ENCODE measurements at regions not wholly inside any gene's neighbourhood (a gene's known extent, or its start where the extent isn't known, plus 50 kb on each side); places are given as distances from the start of the nearest gene placed in this dataset.
A peak's percentile ranks its signal among the peaks of the same experiment; 100 is the strongest.

DNA sequence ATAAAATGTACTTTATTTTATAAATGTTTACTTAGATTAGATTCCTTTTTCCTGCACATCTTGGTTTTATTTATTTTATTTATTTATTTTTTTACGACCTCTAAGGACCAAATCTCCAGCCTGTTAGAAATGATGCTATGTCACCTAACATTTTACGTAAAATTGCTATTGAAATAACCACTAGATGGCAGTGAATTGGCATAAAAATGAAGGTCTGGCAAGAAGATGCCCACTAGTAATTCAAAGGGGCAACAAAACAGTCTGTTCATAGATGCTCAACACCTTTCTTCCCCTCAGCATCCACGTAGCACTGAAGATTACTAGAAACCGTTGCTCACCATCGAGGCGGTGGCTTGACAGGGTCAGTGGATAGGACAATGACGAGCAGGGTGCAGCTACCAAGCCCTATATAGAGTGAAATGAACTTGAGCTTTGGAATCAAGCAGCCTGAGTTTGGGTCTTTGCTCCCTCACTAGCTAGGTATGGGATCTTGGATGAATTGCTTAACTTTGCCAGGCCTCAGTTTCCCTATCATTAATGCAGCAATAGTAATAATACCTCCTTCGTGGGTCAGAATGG lies 128.7 kb upstream of the L3MBTL4 start:
- Histone ChIP-seq H2AK5ac (ENCODE audit: low read depth, low read length) (no peak overlapping the region), H2BK12ac (ENCODE audit: low read depth, low read length) (no peak overlapping the region), H4K5ac (ENCODE audit: insufficient read length, low read depth, low read length) (no peak overlapping the region), H3K79me1 (ENCODE audit: low read depth, low read length) (no peaks in the 10 kb centered on the region), H3K4me2 (ENCODE audit: insufficient read depth in 1 of 2, low read depth in 2 of 2, low read length in 2 of 2) (no peak overlapping the region), H3K18ac (ENCODE audit: extremely low read depth, low read length) (no peak overlapping the region), H3K23me2 (ENCODE audit: low read depth, low read length) (no peaks in the 10 kb centered on the region), H3K36me3 (ENCODE audit: control insufficient read depth in 2 of 4, insufficient read depth in 4 of 4, low read length in 3 of 4) (no peaks in the 10 kb centered on the region), H4K8ac (ENCODE audit: extremely low read depth, insufficient read depth, low read length) (no peak overlapping the region; the same call in 1 of the 2 replicates), H3K14ac (ENCODE audit: insufficient read length) (no peak overlapping the region), H2BK20ac (ENCODE audit: low read length) (0 out of 2 replicates have a peak overlapping the region, but pooled peaks have one; percentile 11), H3K56ac (replicated peaks; ENCODE audit: insufficient read length, low read depth, low read length) (no peak overlapping the region), H4K91ac (replicated peaks; ENCODE audit: insufficient read length, low read length) (no peak overlapping the region), H3K79me2 (ENCODE audit: control insufficient read depth in 1 of 2, insufficient read depth in 2 of 2, low read length in 2 of 2) (no peaks in the 10 kb centered on the region), H4K20me1 (replicated peaks in 1 of 2; ENCODE audit: control insufficient read depth in 1 of 2, insufficient read depth in 2 of 2, low read length in 2 of 2) (no peaks in the 10 kb centered on the region), H3K9ac (replicated peaks in 1 of 4; ENCODE audit: extremely low read depth in 1 of 4, low read depth in 3 of 4, low read length in 3 of 4) (no peak overlapping the region), H3K23ac (ENCODE audit: insufficient read length) (no peak overlapping the region), H2AFZ (ENCODE audit: low read length) (0 out of 2 replicates have a peak overlapping the region, but pooled peaks have one; percentile 47), H3K9me3 (ENCODE audit: insufficient read depth in 2 of 2, low read depth in 1 of 2, low read length in 1 of 2) (no peaks in the 10 kb centered on the region), H3K27ac (ENCODE audit: low read depth, low read length) (no peak overlapping the region), H2BK120ac (replicated peaks; ENCODE audit: low read depth, low read length) (no peak overlapping the region), H3K4me3 (ENCODE audit: extremely low read depth in 1 of 4, insufficient read depth in 2 of 4, low read depth in 3 of 4, low read length in 4 of 4) (no peak overlapping the region), H2BK5ac (ENCODE audit: low read depth, low read length) (no peak overlapping the region), H3K27me3 (replicated peaks in 1 of 4; ENCODE audit: control insufficient read depth in 3 of 4, extremely low read depth in 1 of 4, insufficient read depth in 3 of 4, low read length in 3 of 4) (no peaks in the 10 kb centered on the region), H2BK15ac (ENCODE audit: low read length) (no peak overlapping the region), H3K4me1 (replicated peaks in 1 of 4; ENCODE audit: control insufficient read depth in 3 of 4, insufficient read depth in 4 of 4, low read length in 3 of 4) (peaks cover 0 to 3% (median 1%) of the 10 kb centered on the region in 4 experiments; a peak in 1 of 7 replicates), H3K4ac (replicated peaks; ENCODE audit: insufficient read length, low read depth, low read length) (peak overlapping the region; percentile 45)
- FAIRE-seq = peak; percentile 84
- 62% methylated on average over 8 of the region's 8 CpGs; no CpG with 5 or more reads in 1 of the 2 experiments for WGBS, 2 experiments (ENCODE audit: extremely low coverage in 1 of 2, insufficient coverage in 1 of 2, insufficient read length in 1 of 2, insufficient replicate concordance in 2 of 2, low coverage in 1 of 2, low lambda C conversion rate in 2 of 2, missing lambda C conversion rate in 1 of 2)
- ChIA-PET POLR2A (ENCODE audit: partially characterized antibody) (no interaction called here), CTCF (ENCODE audit: partially characterized antibody) (interaction anchor here (0.7 to 4.4 kb wide), 25 partner anchors 8 to 364 kb away, joined by 3 to 73 read pairs (median 3); no protein-coding TSS in a partner anchor)
- TF ChIP-seq CEBPB (IDR thresholded peaks at IDR 0.05; ENCODE audit: low read depth, low read length) (no peak), CHD1 (IDR thresholded peaks at IDR 0.05; ENCODE audit: low read depth, low read length) (no peak), GABPA (IDR thresholded peaks at IDR 0.05; ENCODE audit: borderline replicate concordance, insufficient read depth, low read length) (no peak), BACH1 (IDR thresholded peaks at IDR 0.05; ENCODE audit: low read length) (peak; percentile 29; the same call in 1 of the 2 replicates), TBP (IDR thresholded peaks at IDR 0.05; ENCODE audit: low read depth, low read length) (no peak), EZH2 (IDR thresholded peaks at IDR 0.05; ENCODE audit: low read depth, low read length, severe bottlenecking) (no peak), RAD21 (IDR thresholded peaks at IDR 0.05 in 1 of 2, conservative IDR thresholded peaks at IDR 0.05 in 1 of 2; ENCODE audit: low read depth in 2 of 2, low read length in 2 of 2) (peak; percentile 80 to 83), RFX5 (IDR thresholded peaks at IDR 0.05; ENCODE audit: borderline replicate concordance, low read depth, low read length) (no peak)
- TF ChIP-seq, protein P1, sequence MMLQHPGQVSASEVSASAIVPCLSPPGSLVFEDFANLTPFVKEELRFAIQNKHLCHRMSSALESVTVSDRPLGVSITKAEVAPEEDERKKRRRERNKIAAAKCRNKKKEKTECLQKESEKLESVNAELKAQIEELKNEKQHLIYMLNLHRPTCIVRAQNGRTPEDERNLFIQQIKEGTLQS (IDR thresholded peaks at IDR 0.05; ENCODE audit: insufficient read depth, low read depth, low read length) = no peak
- TF ChIP-seq, protein P2, sequence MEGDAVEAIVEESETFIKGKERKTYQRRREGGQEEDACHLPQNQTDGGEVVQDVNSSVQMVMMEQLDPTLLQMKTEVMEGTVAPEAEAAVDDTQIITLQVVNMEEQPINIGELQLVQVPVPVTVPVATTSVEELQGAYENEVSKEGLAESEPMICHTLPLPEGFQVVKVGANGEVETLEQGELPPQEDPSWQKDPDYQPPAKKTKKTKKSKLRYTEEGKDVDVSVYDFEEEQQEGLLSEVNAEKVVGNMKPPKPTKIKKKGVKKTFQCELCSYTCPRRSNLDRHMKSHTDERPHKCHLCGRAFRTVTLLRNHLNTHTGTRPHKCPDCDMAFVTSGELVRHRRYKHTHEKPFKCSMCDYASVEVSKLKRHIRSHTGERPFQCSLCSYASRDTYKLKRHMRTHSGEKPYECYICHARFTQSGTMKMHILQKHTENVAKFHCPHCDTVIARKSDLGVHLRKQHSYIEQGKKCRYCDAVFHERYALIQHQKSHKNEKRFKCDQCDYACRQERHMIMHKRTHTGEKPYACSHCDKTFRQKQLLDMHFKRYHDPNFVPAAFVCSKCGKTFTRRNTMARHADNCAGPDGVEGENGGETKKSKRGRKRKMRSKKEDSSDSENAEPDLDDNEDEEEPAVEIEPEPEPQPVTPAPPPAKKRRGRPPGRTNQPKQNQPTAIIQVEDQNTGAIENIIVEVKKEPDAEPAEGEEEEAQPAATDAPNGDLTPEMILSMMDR (IDR thresholded peaks at IDR 0.05; ENCODE audit: control extremely low read depth in 1 of 3, insufficient read depth in 1 of 3, low read depth in 1 of 3, low read length in 3 of 3) = peak in 2 of 3 experiments; percentile 46 to 54; a peak in 3 of 4 replicates
- DNase-seq (ENCODE audit: low read depth in 1 of 2, low spot score in 2 of 2) = no peak
